ENCODE measurements at regions not wholly inside any gene's neighbourhood (a gene's known extent, or its start where the extent isn't known, plus 50 kb on each side); places are given as distances from the start of the nearest gene placed in this dataset.

DNA sequence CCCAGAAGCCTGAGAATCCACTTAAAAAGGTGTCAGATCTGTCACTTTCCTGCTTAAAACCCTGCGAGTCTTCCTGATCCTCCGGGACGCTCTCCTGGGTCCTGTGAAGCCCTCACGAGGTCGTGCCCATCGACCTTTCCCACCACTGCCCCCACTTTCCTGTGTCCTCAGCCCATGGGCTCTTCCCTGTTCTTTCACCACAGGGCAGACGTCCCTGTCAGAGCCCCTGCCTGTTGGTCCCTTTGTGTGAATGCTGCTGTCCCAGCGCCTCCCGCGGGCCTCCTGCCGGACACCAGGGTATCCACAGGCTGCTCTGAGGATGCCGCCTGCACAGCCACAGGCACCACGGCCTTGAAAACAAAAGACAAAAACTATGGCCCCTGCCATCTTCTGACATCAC is 125.6 kb downstream of the TMEM18 start:
- Mint-ChIP-seq H3K36me3 (no peaks in the 10 kb centered on the region), H3K4me3 (no peak overlapping the region), H3K27me3 (peaks cover 6% of the 10 kb centered on the region), H3K9me3 (no peaks in the 10 kb centered on the region), H3K4me1 (no peaks in the 10 kb centered on the region), H3K27ac (no peak overlapping the region)

DNA sequence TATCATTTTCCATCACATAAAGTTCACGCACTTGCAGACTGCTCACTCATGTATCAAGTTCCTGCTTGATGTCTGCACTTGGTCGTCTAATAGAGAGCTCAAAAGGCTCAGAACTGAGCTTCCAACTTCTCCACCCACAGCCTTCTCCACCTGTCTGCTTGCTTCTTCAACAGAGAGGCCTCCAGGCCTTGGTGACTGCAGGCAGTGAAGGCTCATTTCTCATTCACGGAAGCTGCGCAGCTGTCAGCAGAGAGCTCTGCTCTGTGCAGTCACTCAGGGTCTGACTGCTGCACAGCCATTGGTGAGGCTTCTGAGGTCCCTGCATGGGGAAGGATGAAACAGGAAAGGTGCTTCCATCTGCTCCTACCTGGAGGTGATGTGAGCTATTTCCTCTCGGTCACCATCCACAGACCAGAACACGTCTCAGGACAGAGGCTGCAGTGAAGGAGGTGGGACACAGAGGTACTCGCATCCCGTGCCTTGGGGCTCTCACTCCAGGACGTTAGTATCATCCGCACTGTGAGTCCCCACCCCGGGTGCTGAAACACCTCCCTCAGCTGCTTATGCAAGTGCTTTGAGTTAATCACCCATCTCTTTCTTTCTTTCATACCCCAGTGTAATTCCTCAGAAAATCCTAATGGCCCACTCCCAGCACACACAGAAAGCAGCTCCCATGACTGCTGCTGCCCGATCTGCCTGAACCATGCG is 126.2 kb downstream of the TMEM18 start:
- no peak overlapping the region for H3K27ac Mint-ChIP-seq
- H3K36me3 Mint-ChIP-seq = no peaks in the 10 kb centered on the region
- no peaks in the 10 kb centered on the region for H3K4me1 Mint-ChIP-seq
- H3K27me3 Mint-ChIP-seq = peaks cover 6% of the 10 kb centered on the region
- H3K9me3 Mint-ChIP-seq = no peaks in the 10 kb centered on the region
- H3K4me3 Mint-ChIP-seq = no peak overlapping the region

- no peak overlapping the region for H3K27ac Mint-ChIP-seq
- peaks cover 8% of the 10 kb centered on the region for H3K27me3 Mint-ChIP-seq
Measured at GRCh38 chr2:545711-546650, 131.2 kb downstream of the TMEM18 start.

GRCh38 chr2:545228-545627 is 132.0 kb downstream of the TMEM18 start:
- Mint-ChIP-seq H3K4me1 (no peaks in the 10 kb centered on the region), H3K4me3 (no peak overlapping the region), H3K27ac (no peak overlapping the region), H3K9me3 (no peaks in the 10 kb centered on the region), H3K27me3 (peaks cover 7% of the 10 kb centered on the region), H3K36me3 (no peaks in the 10 kb centered on the region)

More at GRCh38 chr2:545711-546650, 131.2 kb downstream of the TMEM18 start:
- Mint-ChIP-seq H3K9me3 (no peaks in the 10 kb centered on the region), H3K36me3 (no peaks in the 10 kb centered on the region), H3K4me3 (no peak overlapping the region), H3K4me1 (no peaks in the 10 kb centered on the region)

- H3K4me3 Mint-ChIP-seq = no peak overlapping the region
- no peaks in the 10 kb centered on the region for H3K4me1 Mint-ChIP-seq
- H3K9me3 Mint-ChIP-seq = peaks cover 7% of the 10 kb centered on the region
- peaks cover 20% of the 10 kb centered on the region for H3K27me3 Mint-ChIP-seq
- peaks cover 3% of the 10 kb centered on the region for H3K36me3 Mint-ChIP-seq
- H3K27ac Mint-ChIP-seq = no peak overlapping the region
Measured at GRCh38 chr2:538646-539045, 138.6 kb downstream of the TMEM18 start.

DNA sequence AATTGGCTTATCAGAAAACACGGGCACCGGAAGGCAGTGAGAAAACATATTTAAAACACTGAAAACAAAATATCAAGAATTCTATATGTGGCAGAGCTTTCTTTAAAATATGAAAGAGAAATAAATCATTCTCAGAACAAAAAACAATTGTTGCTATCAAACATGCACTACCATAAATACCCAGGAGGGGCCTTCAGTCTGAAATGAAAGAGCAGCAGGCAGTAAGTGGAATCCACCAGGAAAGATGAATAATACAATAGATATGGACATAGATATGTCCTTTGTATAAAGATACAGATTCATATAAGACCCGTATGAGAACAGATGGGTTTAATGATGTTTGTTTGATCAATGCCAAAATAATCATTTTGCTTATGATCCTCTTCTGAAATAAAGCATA is 142.0 kb downstream of the TMEM18 start:
- H3K4me3 Mint-ChIP-seq = no peak overlapping the region
- H3K36me3 Mint-ChIP-seq = peaks cover 3% of the 10 kb centered on the region
- H3K27me3 Mint-ChIP-seq = peaks cover 20% of the 10 kb centered on the region

DNA sequence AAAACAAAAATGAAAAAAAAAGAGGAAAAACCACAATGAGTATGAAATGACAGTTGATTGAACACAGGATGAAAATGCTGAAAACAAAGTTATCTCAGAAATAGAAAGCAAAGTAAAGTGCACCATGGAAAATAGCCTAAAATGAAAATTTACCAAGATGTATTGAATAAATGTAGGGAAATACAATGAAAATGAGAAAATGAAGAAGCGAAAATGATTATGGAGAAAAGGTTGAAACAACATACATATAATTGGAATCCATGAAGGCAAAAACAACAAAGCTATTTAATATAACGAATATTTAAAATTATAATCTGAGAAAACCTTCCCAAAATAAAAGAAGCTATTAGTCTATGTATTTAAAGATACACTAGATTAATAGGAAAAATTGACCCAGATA is 147.4 kb downstream of the TMEM18 start:
- Mint-ChIP-seq H3K27ac (no peak overlapping the region), H3K36me3 (peaks cover 2% of the 10 kb centered on the region), H3K27me3 (peaks cover 2% of the 10 kb centered on the region), H3K9me3 (no peaks in the 10 kb centered on the region), H3K4me3 (no peak overlapping the region), H3K4me1 (no peaks in the 10 kb centered on the region)

More for the DNA sequence above, 142.0 kb downstream of the TMEM18 start:
- Mint-ChIP-seq H3K4me1 (no peaks in the 10 kb centered on the region), H3K27ac (no peak overlapping the region), H3K9me3 (peaks cover 7% of the 10 kb centered on the region)

DNA sequence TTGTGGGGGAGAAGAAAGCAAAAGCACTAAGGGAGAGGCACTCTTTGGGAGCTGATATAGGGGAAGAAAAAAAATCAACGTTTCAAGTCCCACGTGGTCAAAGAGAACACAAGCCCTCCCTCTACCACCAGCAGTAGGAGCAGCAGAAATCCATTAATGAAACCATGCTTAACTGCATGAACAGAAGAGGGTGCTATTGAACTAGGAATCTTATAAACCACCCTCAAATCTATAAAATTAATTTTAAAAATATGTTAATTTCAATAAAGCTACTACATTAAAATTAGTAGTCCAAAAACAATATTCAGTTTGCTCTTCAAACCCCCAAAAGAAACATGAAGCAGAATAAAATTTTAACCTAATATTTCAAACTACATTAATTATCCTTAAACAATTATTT is 147.8 kb downstream of the TMEM18 start:
- H3K27ac Mint-ChIP-seq = no peak overlapping the region
- H3K9me3 Mint-ChIP-seq = no peaks in the 10 kb centered on the region
- peaks cover 2% of the 10 kb centered on the region for H3K27me3 Mint-ChIP-seq
- no peak overlapping the region for H3K4me3 Mint-ChIP-seq
- no peaks in the 10 kb centered on the region for H3K4me1 Mint-ChIP-seq
- H3K36me3 Mint-ChIP-seq = peaks cover 2% of the 10 kb centered on the region

DNA sequence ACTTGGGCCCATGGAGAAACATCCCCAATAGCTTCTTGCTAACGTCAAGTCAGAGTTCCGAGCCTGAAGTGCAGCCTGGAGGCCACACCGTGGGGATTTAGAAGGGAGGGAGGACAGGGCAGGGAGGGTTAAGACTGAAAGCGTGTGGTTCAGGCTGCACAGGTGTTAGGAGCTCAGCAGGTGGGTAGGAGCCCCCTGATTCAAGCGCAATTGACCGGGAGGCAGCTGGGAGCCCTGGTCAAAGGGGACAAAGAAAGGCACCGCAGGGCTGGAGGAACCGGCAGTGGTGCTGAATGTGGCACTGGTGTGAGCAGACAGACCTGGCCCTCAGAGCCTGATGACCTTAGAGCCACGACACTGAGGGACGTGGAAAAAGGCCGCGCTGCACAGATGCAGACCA is 149.6 kb downstream of the TMEM18 start:
- Mint-ChIP-seq H3K27ac (no peak overlapping the region), H3K9me3 (no peaks in the 10 kb centered on the region), H3K36me3 (no peaks in the 10 kb centered on the region), H3K4me3 (no peak overlapping the region), H3K4me1 (no peaks in the 10 kb centered on the region), H3K27me3 (peaks cover 1% of the 10 kb centered on the region)

DNA sequence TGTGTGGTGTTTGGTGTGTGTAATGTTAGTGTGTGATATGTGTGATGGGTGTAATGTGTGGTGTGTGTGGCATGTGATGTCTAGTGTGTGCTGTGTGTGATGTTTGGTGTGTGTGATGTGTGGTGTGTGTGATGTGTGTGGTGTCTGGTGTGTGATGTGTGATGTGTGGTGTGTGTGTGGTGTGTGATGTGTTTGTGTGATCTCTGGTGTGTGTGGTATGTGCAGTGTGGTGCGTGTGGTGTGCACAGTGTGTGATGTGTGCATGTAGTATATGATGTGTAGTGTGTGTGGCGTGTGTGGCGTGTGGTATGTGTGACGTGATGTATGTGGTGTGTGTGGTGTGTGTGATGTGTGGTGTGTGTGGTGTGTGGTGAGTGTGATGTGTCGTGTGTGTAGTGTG is 150.3 kb downstream of the TMEM18 start:
- Mint-ChIP-seq H3K36me3 (no peaks in the 10 kb centered on the region), H3K4me3 (no peak overlapping the region), H3K27me3 (peaks cover 1% of the 10 kb centered on the region), H3K9me3 (no peaks in the 10 kb centered on the region), H3K27ac (no peak overlapping the region), H3K4me1 (no peaks in the 10 kb centered on the region)

GRCh38 chr2:525611-526010 is 151.6 kb downstream of the TMEM18 start:
- Mint-ChIP-seq H3K27me3 (peaks cover 1% of the 10 kb centered on the region), H3K36me3 (no peaks in the 10 kb centered on the region), H3K9me3 (no peaks in the 10 kb centered on the region), H3K4me3 (no peak overlapping the region), H3K4me1 (no peaks in the 10 kb centered on the region), H3K27ac (no peak overlapping the region)

GRCh38 chr2:525021-525420 is 152.2 kb downstream of the TMEM18 start:
- Mint-ChIP-seq H3K27me3 (peaks cover 1% of the 10 kb centered on the region), H3K4me3 (no peak overlapping the region), H3K9me3 (no peaks in the 10 kb centered on the region), H3K27ac (no peak overlapping the region), H3K4me1 (no peaks in the 10 kb centered on the region), H3K36me3 (no peaks in the 10 kb centered on the region)

- no peaks in the 10 kb centered on the region for H3K4me1 Mint-ChIP-seq
- peaks cover 1% of the 10 kb centered on the region for H3K27me3 Mint-ChIP-seq
- H3K9me3 Mint-ChIP-seq = no peaks in the 10 kb centered on the region
- H3K27ac Mint-ChIP-seq = no peak overlapping the region
- H3K36me3 Mint-ChIP-seq = no peaks in the 10 kb centered on the region
- H3K4me3 Mint-ChIP-seq = no peak overlapping the region
Measured at GRCh38 chr2:524442-524841, 152.8 kb downstream of the TMEM18 start.

- H3K9me3 Mint-ChIP-seq = no peaks in the 10 kb centered on the region
- no peak overlapping the region for H3K27ac Mint-ChIP-seq
- H3K4me1 Mint-ChIP-seq = no peaks in the 10 kb centered on the region
- no peaks in the 10 kb centered on the region for H3K36me3 Mint-ChIP-seq
- no peak overlapping the region for H3K4me3 Mint-ChIP-seq
- peaks cover 1% of the 10 kb centered on the region for H3K27me3 Mint-ChIP-seq
Measured at GRCh38 chr2:523698-524270, 153.4 kb downstream of the TMEM18 start.

DNA sequence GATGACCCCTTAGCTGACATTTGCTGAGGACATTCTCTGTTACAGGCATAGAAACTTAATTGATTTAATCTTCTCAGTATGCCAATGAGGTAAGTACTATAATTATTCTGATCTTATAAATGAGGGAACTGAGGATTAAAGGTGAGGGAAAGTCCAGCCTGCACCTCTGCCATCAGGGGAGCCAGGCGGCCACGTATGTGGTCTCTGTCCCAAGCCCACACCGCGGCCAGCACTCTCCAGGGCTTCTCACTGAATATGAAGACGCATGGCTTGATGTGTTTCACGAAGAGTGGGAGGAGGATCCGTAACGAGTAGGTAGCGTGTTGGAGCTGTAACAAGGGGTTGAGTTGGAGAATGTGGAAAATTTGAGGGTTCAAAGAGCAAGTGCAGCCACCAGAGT is 154.4 kb downstream of the TMEM18 start:
- H3K36me3 Mint-ChIP-seq = no peaks in the 10 kb centered on the region
- no peak overlapping the region for H3K27ac Mint-ChIP-seq
- H3K9me3 Mint-ChIP-seq = no peaks in the 10 kb centered on the region
- H3K4me1 Mint-ChIP-seq = no peaks in the 10 kb centered on the region
- H3K4me3 Mint-ChIP-seq = no peak overlapping the region
- peaks cover 2% of the 10 kb centered on the region for H3K27me3 Mint-ChIP-seq

Data from activated naive CD4-positive, alpha-beta T cell treated with anti-CD3 and anti-CD28 coated beads, Interleukin-2, amount 50 U/mL, for 24 hours (primary cell).